ENCODE measurements at regions not wholly inside any gene's neighbourhood (a gene's known extent, or its start where the extent isn't known, plus 50 kb on each side); places are given as distances from the start of the nearest gene placed in this dataset.

- Histone ChIP-seq H3K27me3 (replicated peaks; ENCODE audit: insufficient read depth) (no peaks in the 10 kb centered on the region), H3F3A (ENCODE audit: insufficient read depth) (peaks cover 6% of the 10 kb centered on the region; the same call in 1 of the 2 replicates), H3K9ac (no peak overlapping the region), H4K20me1 (ENCODE audit: insufficient read depth) (no peaks in the 10 kb centered on the region), H3K4me2 (ENCODE audit: unreplicated experiment) (no peak overlapping the region), H3K9me3 (ENCODE audit: low read depth) (no peaks in the 10 kb centered on the region), H3K9me2 (ENCODE audit: insufficient read depth) (no peaks in the 10 kb centered on the region), H3K79me2 (ENCODE audit: insufficient read depth) (no peaks in the 10 kb centered on the region), H3K27ac (no peak overlapping the region), H3K4me1 (ENCODE audit: insufficient read depth) (peaks cover 12% of the 10 kb centered on the region), H2AFZ (no peak overlapping the region), H3K4me3 (no peak overlapping the region), H3K36me3 (ENCODE audit: low read depth) (no peaks in the 10 kb centered on the region)
- DNase-seq: no peak
- in situ Hi-C loops (cut with MboI): no loop called here
- no peak for TF ChIP-seq EZH2 (IDR thresholded peaks at IDR 0.05; ENCODE audit: insufficient read depth, poor library complexity, severe bottlenecking)
- no peak for TF ChIP-seq EZH2phosphoT487 (IDR thresholded peaks at IDR 0.05; ENCODE audit: insufficient read depth, low read depth)
Measured at GRCh38 chr1:55819011-55819410, 603.8 kb upstream of the USP24 start.

DNA sequence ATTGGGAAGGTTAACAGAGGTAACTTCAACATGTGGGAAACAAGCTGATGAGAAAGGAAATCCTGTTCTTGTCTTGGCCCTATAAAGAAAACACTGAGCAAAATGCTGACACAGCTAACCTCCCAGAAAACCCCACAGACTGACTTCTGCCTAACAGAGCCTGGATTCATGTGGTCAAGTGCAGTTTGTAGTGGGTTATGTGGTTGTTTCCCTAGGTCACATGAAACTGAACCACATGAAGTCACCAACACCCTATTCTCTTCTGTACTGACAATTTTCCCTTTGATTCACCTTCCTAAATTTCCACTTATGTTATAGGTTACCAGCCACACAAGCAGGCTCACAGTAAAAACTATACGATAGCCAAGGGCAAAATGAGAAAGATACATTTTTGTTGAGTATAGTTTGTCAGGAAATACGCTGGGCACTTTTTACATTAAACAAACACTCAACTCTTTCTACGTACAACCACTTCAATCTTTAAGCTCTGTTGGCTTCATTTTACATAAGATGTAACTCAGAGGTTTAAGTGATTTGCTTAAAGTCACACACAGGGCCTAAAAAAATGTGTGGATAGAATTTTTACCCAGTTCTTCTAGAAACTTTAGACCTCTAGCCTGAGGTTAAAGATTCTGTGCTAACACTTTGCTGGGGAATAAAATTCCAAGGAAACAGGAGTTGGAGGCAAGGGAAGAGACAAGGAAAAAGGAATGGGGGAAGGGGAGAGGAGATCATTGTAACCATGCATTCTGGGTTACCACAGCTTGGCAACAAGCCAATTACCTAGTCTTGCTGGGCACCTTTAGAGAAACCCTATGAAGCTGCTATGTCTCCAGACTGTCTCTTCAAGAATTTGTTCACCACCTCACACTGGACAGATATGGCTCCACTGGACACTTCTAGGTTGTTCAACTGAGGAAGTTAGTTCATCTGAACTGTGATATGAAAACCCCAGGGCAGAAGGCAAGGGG lies 601.6 kb upstream of the USP24 start:
- no peaks in the 10 kb centered on the region for H3K79me2 ChIP-seq (ENCODE audit: insufficient read depth)
- no peaks in the 10 kb centered on the region for H3K27me3 ChIP-seq (replicated peaks; ENCODE audit: insufficient read depth)
- H3F3A ChIP-seq (ENCODE audit: insufficient read depth): peaks cover 21% of the 10 kb centered on the region; the same call in 1 of the 2 replicates
- in situ Hi-C loops (cut with MboI): no loop called here
- H3K4me3 ChIP-seq: no peak overlapping the region
- H3K27ac ChIP-seq: no peak overlapping the region
- H3K9ac ChIP-seq: no peak overlapping the region
- no peak for DNase-seq
- H3K9me3 ChIP-seq (ENCODE audit: low read depth): no peaks in the 10 kb centered on the region
- H2AFZ ChIP-seq: no peak overlapping the region
- H3K36me3 ChIP-seq (ENCODE audit: low read depth): no peaks in the 10 kb centered on the region
- WGBS, 2 experiments (ENCODE audit: low coverage in 1 of 2, low lambda C conversion rate in 2 of 2, missing lambda C conversion rate in 2 of 2): 94 to 99% methylated on average over 3 of the region's 3 CpGs
- no peaks in the 10 kb centered on the region for H3K9me2 ChIP-seq (ENCODE audit: insufficient read depth)
- no peaks in the 10 kb centered on the region for H4K20me1 ChIP-seq (ENCODE audit: insufficient read depth)
- no peak for TF ChIP-seq EZH2phosphoT487 (IDR thresholded peaks at IDR 0.05; ENCODE audit: insufficient read depth, low read depth)
- TF ChIP-seq EZH2 (IDR thresholded peaks at IDR 0.05; ENCODE audit: insufficient read depth, poor library complexity, severe bottlenecking): no peak
- no peak overlapping the region for H3K4me2 ChIP-seq (ENCODE audit: unreplicated experiment)
- H3K4me1 ChIP-seq (ENCODE audit: insufficient read depth): peaks cover 24% of the 10 kb centered on the region

GRCh38 chr1:55815745-55816455 lies 600.7 kb upstream of the USP24 start:
- TF ChIP-seq EZH2 (IDR thresholded peaks at IDR 0.05; ENCODE audit: insufficient read depth, poor library complexity, severe bottlenecking): no peak
- TF ChIP-seq EZH2phosphoT487 (IDR thresholded peaks at IDR 0.05; ENCODE audit: insufficient read depth, low read depth): no peak
- Histone ChIP-seq H3K27ac (no peak overlapping the region), H3K36me3 (ENCODE audit: low read depth) (no peaks in the 10 kb centered on the region), H3K4me1 (ENCODE audit: insufficient read depth) (peaks cover 27% of the 10 kb centered on the region), H3K9ac (no peak overlapping the region), H3F3A (ENCODE audit: insufficient read depth) (peaks cover 23% of the 10 kb centered on the region; the same call in 1 of the 2 replicates), H3K9me2 (ENCODE audit: insufficient read depth) (no peaks in the 10 kb centered on the region), H2AFZ (no peak overlapping the region), H3K79me2 (ENCODE audit: insufficient read depth) (no peaks in the 10 kb centered on the region), H4K20me1 (ENCODE audit: insufficient read depth) (no peaks in the 10 kb centered on the region), H3K27me3 (replicated peaks; ENCODE audit: insufficient read depth) (no peaks in the 10 kb centered on the region), H3K9me3 (ENCODE audit: low read depth) (no peaks in the 10 kb centered on the region), H3K4me3 (no peak overlapping the region), H3K4me2 (ENCODE audit: unreplicated experiment) (no peak overlapping the region)
- no peak for DNase-seq
- in situ Hi-C loops (cut with MboI): no loop called here
- WGBS, 2 experiments (ENCODE audit: low coverage in 1 of 2, low lambda C conversion rate in 2 of 2, missing lambda C conversion rate in 2 of 2): 91% methylated on average over 5 of the region's 5 CpGs

- in situ Hi-C loops (cut with MboI): no loop called here
- Histone ChIP-seq H2AFZ (no peak overlapping the region), H3K4me3 (no peak overlapping the region), H3F3A (ENCODE audit: insufficient read depth) (peaks cover 23% of the 10 kb centered on the region; the same call in 1 of the 2 replicates), H3K79me2 (ENCODE audit: insufficient read depth) (no peaks in the 10 kb centered on the region), H3K27ac (no peak overlapping the region), H3K9ac (no peak overlapping the region), H4K20me1 (ENCODE audit: insufficient read depth) (no peaks in the 10 kb centered on the region), H3K4me1 (ENCODE audit: insufficient read depth) (peaks cover 27% of the 10 kb centered on the region), H3K36me3 (ENCODE audit: low read depth) (no peaks in the 10 kb centered on the region), H3K27me3 (replicated peaks; ENCODE audit: insufficient read depth) (no peaks in the 10 kb centered on the region), H3K9me2 (ENCODE audit: insufficient read depth) (no peaks in the 10 kb centered on the region), H3K4me2 (ENCODE audit: unreplicated experiment) (no peak overlapping the region), H3K9me3 (ENCODE audit: low read depth) (no peaks in the 10 kb centered on the region)
- WGBS, 2 experiments (ENCODE audit: low coverage in 1 of 2, low lambda C conversion rate in 2 of 2, missing lambda C conversion rate in 2 of 2): 92 to 100% methylated on average over 1 of the region's 1 CpG
- DNase-seq: no peak
- no peak for TF ChIP-seq EZH2 (IDR thresholded peaks at IDR 0.05; ENCODE audit: insufficient read depth, poor library complexity, severe bottlenecking)
- TF ChIP-seq EZH2phosphoT487 (IDR thresholded peaks at IDR 0.05; ENCODE audit: insufficient read depth, low read depth): no peak
Measured at GRCh38 chr1:55814967-55815366, 599.8 kb upstream of the USP24 start.
